Neuron (in vitro differentiated cells): ENCODE measurements at regions not wholly inside any gene's neighbourhood (a gene's known extent, or its start where the extent isn't known, plus 50 kb on each side); places are given as distances from the start of the nearest gene placed in this dataset.
"Not testable (repeated sequence)": the region's sequence is repeated elsewhere in the genome, so short reads cannot be mapped to it uniquely, and the experiment has no call there.

Source experiments
- H2AFZ ChIP-seq: one replicate; pipeline ENCODE4 v1.6.1; 2013; ENCODE audit warnings: low read depth, mild to moderate bottlenecking, inconsistent platforms, low read length, moderate library complexity
- H3K27me3 ChIP-seq: one replicate; pipeline ENCODE4 v1.6.1; 2013; ENCODE audit warnings: low read length; ENCODE audit not compliant: insufficient read depth
- H3K36me3 ChIP-seq: one replicate; pipeline ENCODE4 v1.6.1; 2013; ENCODE audit warnings: low read length; ENCODE audit not compliant: insufficient read depth
- H3K4me1 ChIP-seq: one replicate; pipeline ENCODE4 v1.6.1; 2013; ENCODE audit warnings: low read length; ENCODE audit not compliant: insufficient read depth
- H3K4me3 ChIP-seq: 2 replicates; pipeline ENCODE4 v1.5.1; 2013; ENCODE audit warnings: mild to moderate bottlenecking, low read length, moderate library complexity
- H3K9me3 ChIP-seq: one replicate; pipeline ENCODE4 v1.6.1; 2013; ENCODE audit warnings: low read length

GRCh38 chr14:21902561-21903181, 229.1 kb upstream of the OR4E1 start:
- no peaks in the 10 kb centered on the region for H3K27me3 ChIP-seq
- no peak overlapping the region for H2AFZ ChIP-seq
- H3K4me3 ChIP-seq: no peak overlapping the region
- no peaks in the 10 kb centered on the region for H3K9me3 ChIP-seq
- no peaks in the 10 kb centered on the region for H3K36me3 ChIP-seq
- H3K4me1 ChIP-seq: no peaks in the 10 kb centered on the region

GRCh38 chr14:21894898-21895194, 221.2 kb upstream of the OR4E1 start:
- H3K27me3 ChIP-seq, H3K9me3 ChIP-seq, H3K4me3 ChIP-seq, H3K36me3 ChIP-seq, H2AFZ ChIP-seq, H3K4me1 ChIP-seq: not testable (repeated sequence)

DNA sequence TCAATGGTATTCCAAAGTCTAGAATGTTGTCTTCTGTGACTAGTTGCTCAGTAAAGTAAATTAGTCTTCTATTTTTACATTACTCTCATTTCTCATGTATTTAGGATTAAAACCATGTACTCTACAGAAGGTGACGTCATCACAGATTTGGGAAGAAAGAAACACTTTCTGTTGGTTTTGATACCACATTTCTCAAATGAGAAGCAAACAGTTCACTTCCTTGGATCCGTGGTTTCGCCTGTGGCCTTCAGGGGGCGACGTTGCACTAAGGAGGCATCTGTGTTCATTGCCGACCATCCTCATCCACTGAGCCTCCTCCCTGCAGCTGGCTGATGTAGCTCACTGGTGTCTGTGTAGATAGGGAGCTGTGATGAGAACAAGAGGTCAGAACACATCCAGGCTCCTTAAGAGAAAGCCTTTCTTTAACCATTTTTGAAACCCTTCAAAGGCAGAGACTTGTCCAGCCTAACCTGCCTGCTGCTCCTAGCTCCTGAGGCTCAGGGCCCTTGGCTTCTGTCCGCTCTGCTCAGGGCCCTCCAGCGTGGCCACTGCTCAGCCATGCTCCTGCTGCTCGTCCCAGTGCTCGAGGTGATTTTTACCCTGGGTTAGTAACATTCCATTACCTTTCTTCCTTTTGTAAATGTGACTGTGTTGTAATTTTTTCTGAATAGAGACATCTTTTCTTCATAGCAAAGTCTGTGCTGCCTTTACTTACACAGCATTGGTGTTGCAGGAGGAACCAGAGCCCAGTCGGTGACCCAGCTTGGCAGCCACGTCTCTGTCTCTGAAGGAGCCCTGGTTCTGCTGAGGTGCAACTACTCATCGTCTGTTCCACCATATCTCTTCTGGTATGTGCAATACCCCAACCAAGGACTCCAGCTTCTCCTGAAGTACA, 220.6 kb upstream of the OR4E1 start:
- no peak overlapping the region for H2AFZ ChIP-seq
- no peaks in the 10 kb centered on the region for H3K9me3 ChIP-seq
- no peaks in the 10 kb centered on the region for H3K4me1 ChIP-seq
- no peak overlapping the region for H3K4me3 ChIP-seq
- no peaks in the 10 kb centered on the region for H3K36me3 ChIP-seq
- H3K27me3 ChIP-seq: no peaks in the 10 kb centered on the region

GRCh38 chr14:21891921-21892320, 218.3 kb upstream of the OR4E1 start:
- H3K4me1 ChIP-seq: no peaks in the 10 kb centered on the region
- H3K9me3 ChIP-seq: no peaks in the 10 kb centered on the region
- H3K27me3 ChIP-seq: no peaks in the 10 kb centered on the region
- no peak overlapping the region for H2AFZ ChIP-seq
- no peaks in the 10 kb centered on the region for H3K36me3 ChIP-seq
- H3K4me3 ChIP-seq: no peak overlapping the region

GRCh38 chr14:21884995-21885394, 211.4 kb upstream of the OR4E1 start:
- H3K27me3 ChIP-seq: no peaks in the 10 kb centered on the region
- no peaks in the 10 kb centered on the region for H3K36me3 ChIP-seq
- H3K4me3 ChIP-seq: no peak overlapping the region
- H3K4me1 ChIP-seq: peaks cover 3% of the 10 kb centered on the region
- H2AFZ ChIP-seq: no peak overlapping the region
- H3K9me3 ChIP-seq: no peaks in the 10 kb centered on the region

- Histone ChIP-seq H3K36me3 (no peaks in the 10 kb centered on the region), H3K4me3 (no peak overlapping the region), H3K9me3 (no peaks in the 10 kb centered on the region), H2AFZ (no peak overlapping the region), H3K27me3 (no peaks in the 10 kb centered on the region), H3K4me1 (peaks cover 3% of the 10 kb centered on the region)
These were observed 208.6 kb upstream of the OR4E1 start for GRCh38 chr14:21882226-21882625.

DNA sequence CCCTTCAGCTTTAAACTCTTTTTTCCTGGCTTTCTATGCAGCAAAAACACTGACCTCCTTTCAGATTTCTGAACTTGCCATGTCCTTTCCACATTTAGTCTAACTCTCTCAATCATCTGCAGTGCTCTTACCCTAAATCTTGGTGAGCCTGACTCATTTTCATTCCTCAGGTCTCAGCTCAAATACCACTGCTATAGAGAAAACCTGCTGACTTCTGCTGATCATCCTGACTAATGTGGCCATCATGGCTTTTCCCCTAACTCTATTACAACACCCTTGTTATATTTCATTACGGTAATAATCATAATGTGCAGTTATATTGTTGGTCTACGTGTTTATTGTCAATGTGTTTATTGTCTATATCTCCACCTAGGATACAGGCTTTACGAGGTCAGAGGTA, 207.3 kb upstream of the OR4E1 start:
- H3K27me3 ChIP-seq: no peaks in the 10 kb centered on the region
- H2AFZ ChIP-seq: no peak overlapping the region
- H3K36me3 ChIP-seq: no peaks in the 10 kb centered on the region
- H3K9me3 ChIP-seq: no peaks in the 10 kb centered on the region
- no peak overlapping the region for H3K4me3 ChIP-seq
- peaks cover 3% of the 10 kb centered on the region for H3K4me1 ChIP-seq

DNA sequence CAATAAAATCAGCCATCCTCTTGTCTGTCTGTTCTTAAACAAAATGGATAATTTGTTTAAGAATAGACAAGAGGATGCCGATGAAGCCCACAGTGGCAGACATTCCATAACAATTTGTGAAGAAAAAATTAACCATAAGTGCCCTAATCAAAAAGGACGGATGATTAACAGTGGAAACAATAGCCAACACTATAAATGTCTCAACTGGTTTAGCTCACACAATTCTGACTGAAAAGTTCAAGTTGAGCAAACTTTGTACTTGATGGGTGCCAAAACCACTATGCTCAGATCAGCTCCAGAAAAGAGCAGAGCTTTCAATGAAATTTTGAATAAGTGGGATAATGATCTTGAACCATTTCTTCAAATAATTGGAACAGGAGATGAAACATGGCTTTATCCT, 202.2 kb upstream of the OR4E1 start:
- Histone ChIP-seq H3K9me3 (no peaks in the 10 kb centered on the region), H3K4me3 (no peak overlapping the region), H2AFZ (no peak overlapping the region), H3K36me3 (no peaks in the 10 kb centered on the region), H3K27me3 (peaks cover 8% of the 10 kb centered on the region), H3K4me1 (peaks cover under 1% of the 10 kb centered on the region)

GRCh38 chr14:21874946-21875345, 201.3 kb upstream of the OR4E1 start:
- Histone ChIP-seq H2AFZ (no peak overlapping the region), H3K36me3 (no peaks in the 10 kb centered on the region), H3K4me3 (no peak overlapping the region), H3K27me3 (peaks cover 8% of the 10 kb centered on the region), H3K4me1 (no peaks in the 10 kb centered on the region), H3K9me3 (no peaks in the 10 kb centered on the region)

GRCh38 chr14:21874167-21874566, 200.5 kb upstream of the OR4E1 start:
- H3K4me3 ChIP-seq: no peak overlapping the region
- H2AFZ ChIP-seq: no peak overlapping the region
- H3K27me3 ChIP-seq: peaks cover 8% of the 10 kb centered on the region
- no peaks in the 10 kb centered on the region for H3K36me3 ChIP-seq
- H3K4me1 ChIP-seq: no peaks in the 10 kb centered on the region
- H3K9me3 ChIP-seq: no peaks in the 10 kb centered on the region

- Histone ChIP-seq H3K27me3 (peaks cover 2% of the 10 kb centered on the region), H3K36me3 (no peaks in the 10 kb centered on the region)
These were observed 194.9 kb upstream of the OR4E1 start for GRCh38 chr14:21868442-21869046.

DNA sequence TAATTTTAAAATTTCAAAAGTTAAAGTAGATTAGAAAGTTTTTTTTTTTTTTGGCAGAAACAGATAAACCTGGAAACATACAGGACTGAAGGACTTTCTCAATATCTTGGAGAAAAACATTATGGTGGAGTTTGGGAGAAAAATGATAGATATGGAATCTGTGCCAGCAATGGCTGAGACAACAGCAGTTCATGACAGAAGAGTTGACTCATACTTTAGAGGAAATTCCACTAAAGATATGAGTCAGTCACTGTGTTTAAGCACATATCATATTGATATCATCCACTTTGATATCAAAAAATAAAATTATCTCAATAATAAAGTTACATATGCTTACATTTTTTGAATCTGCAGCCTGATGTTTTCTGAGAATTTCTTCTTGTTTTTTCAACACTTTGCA, 193.9 kb upstream of the OR4E1 start:
- H3K27me3 ChIP-seq: peaks cover 1% of the 10 kb centered on the region
- H3K36me3 ChIP-seq: no peaks in the 10 kb centered on the region
- no peaks in the 10 kb centered on the region for H3K4me1 ChIP-seq
- H3K9me3 ChIP-seq: no peaks in the 10 kb centered on the region
- H2AFZ ChIP-seq: no peak overlapping the region
- no peak overlapping the region for H3K4me3 ChIP-seq

More at GRCh38 chr14:21868442-21869046, 194.9 kb upstream of the OR4E1 start:
- Histone ChIP-seq H3K9me3 (no peaks in the 10 kb centered on the region), H3K4me1 (no peaks in the 10 kb centered on the region), H2AFZ (no peak overlapping the region), H3K4me3 (no peak overlapping the region)

- H3K9me3 ChIP-seq: no peaks in the 10 kb centered on the region
- no peak overlapping the region for H3K4me3 ChIP-seq
- H3K4me1 ChIP-seq: no peaks in the 10 kb centered on the region
- H3K36me3 ChIP-seq: no peaks in the 10 kb centered on the region
- H3K27me3 ChIP-seq: no peaks in the 10 kb centered on the region
- H2AFZ ChIP-seq: no peak overlapping the region
These were observed 192.9 kb upstream of the OR4E1 start for GRCh38 chr14:21866479-21866878.
